ENCODE measurements at regions not wholly inside any gene's neighbourhood (a gene's known extent, or its start where the extent isn't known, plus 50 kb on each side); places are given as distances from the start of the nearest gene placed in this dataset.

DNA sequence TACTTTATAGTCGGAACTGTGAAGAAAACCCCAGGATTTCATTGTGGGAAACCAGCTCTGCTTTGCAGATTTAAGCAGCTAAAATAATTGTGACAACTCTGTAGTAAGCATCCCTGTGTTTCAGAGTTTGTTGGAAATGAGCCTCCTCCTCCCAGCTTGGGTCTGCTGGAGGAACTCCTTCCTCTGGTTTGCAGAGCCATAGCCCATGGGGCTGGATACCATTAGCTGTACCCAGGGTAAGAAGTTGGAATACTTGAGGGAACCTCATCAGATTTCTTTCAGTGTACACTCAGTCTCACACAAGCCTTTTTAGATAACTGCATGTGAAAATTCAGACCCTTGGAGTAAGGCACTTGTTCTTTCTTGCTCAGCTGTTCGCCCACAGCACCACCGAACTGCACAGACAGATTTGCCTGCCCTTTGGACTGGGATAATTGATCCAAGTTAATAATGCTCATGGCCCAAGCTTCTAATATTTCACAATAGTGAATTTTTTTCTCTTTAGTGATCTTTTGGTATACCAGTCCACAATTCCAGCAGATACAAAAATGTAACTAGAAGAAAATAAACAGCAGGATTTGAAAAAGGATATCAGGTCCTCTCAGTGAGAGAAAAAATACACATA lies 467.4 kb upstream of the FZD8 start:
- TF ChIP-seq, protein P1, sequence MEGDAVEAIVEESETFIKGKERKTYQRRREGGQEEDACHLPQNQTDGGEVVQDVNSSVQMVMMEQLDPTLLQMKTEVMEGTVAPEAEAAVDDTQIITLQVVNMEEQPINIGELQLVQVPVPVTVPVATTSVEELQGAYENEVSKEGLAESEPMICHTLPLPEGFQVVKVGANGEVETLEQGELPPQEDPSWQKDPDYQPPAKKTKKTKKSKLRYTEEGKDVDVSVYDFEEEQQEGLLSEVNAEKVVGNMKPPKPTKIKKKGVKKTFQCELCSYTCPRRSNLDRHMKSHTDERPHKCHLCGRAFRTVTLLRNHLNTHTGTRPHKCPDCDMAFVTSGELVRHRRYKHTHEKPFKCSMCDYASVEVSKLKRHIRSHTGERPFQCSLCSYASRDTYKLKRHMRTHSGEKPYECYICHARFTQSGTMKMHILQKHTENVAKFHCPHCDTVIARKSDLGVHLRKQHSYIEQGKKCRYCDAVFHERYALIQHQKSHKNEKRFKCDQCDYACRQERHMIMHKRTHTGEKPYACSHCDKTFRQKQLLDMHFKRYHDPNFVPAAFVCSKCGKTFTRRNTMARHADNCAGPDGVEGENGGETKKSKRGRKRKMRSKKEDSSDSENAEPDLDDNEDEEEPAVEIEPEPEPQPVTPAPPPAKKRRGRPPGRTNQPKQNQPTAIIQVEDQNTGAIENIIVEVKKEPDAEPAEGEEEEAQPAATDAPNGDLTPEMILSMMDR (IDR thresholded peaks at IDR 0.05; ENCODE audit: extremely low read depth in 1 of 2, insufficient read depth in 1 of 2, low read depth in 1 of 2, low read length in 2 of 2) = no peak
- no peak for TF ChIP-seq POLR2A (IDR thresholded peaks at IDR 0.05; ENCODE audit: low read depth, low read length)
- no peak for TF ChIP-seq EZH2 (IDR thresholded peaks at IDR 0.05; ENCODE audit: borderline replicate concordance, low read depth, low read length, severe bottlenecking)
- TF ChIP-seq POLR2AphosphoS5 (IDR thresholded peaks at IDR 0.05; ENCODE audit: insufficient read depth, low read depth, low read length) = no peak
- TF ChIP-seq MYC (IDR thresholded peaks at IDR 0.05; ENCODE audit: low read depth, low read length) = no peak
- no peak for TF ChIP-seq GATA2 (IDR thresholded peaks at IDR 0.05; ENCODE audit: insufficient read depth, insufficient read length, low read depth, low read length)
- no peak for TF ChIP-seq FOS (IDR thresholded peaks at IDR 0.05; ENCODE audit: borderline replicate concordance, insufficient read depth, low read length)

All from endothelial cell of umbilical vein (primary cell).